ENCODE measurements at regions not wholly inside any gene's neighbourhood (a gene's known extent, or its start where the extent isn't known, plus 50 kb on each side); places are given as distances from the start of the nearest gene placed in this dataset.

DNA sequence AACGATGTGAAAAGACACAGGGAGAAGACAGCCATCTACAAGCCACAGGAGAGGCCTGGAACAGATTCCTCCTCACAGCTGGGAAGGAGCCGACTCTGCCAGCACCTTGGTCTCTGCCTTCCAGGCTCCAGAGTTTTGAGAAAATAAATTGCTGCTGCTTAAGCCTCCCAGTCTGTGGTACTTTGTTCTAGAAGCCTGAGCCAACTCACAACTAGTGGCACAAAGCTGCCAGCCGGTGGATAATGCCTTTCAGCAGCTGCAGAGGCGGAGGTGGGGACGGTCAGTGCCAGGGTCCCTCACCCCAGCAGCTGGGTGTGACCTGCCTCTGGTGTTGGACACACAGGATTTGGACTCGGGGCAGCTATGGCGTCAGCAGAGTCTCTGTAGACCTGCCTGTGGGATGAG is 255.4 kb upstream of the PITRM1 start:
- TF ChIP-seq ZC3H10 (CRISPR knock-in tag; IDR thresholded peaks at IDR 0.05), result no peak
- no peak for TF ChIP-seq PPARA (CRISPR knock-in tag; IDR thresholded peaks at IDR 0.05; ENCODE audit: borderline replicate concordance)
- no peak for TF ChIP-seq BACH2 (CRISPR knock-in tag; IDR thresholded peaks at IDR 0.05; ENCODE audit: borderline replicate concordance)
- no peak for TF ChIP-seq ISL1 (CRISPR knock-in tag; IDR thresholded peaks at IDR 0.05)
- TF ChIP-seq, protein P1, sequence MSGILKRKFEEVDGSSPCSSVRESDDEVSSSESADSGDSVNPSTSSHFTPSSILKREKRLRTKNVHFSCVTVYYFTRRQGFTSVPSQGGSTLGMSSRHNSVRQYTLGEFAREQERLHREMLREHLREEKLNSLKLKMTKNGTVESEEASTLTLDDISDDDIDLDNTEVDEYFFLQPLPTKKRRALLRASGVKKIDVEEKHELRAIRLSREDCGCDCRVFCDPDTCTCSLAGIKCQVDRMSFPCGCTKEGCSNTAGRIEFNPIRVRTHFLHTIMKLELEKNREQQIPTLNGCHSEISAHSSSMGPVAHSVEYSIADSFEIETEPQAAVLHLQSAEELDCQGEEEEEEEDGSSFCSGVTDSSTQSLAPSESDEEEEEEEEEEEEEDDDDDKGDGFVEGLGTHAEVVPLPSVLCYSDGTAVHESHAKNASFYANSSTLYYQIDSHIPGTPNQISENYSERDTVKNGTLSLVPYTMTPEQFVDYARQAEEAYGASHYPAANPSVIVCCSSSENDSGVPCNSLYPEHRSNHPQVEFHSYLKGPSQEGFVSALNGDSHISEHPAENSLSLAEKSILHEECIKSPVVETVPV (CRISPR knock-in tag; IDR thresholded peaks at IDR 0.05), result no peak
- no peak for TF ChIP-seq ZNF565 (CRISPR knock-in tag; conservative IDR thresholded peaks at IDR 0.05; ENCODE audit: low read depth)
- TF ChIP-seq ZFP3 (CRISPR knock-in tag; IDR thresholded peaks at IDR 0.05), result no peak
- no peak for TF ChIP-seq ARNTL (CRISPR knock-in tag; IDR thresholded peaks at IDR 0.05; ENCODE audit: borderline replicate concordance, low read depth)
- TF ChIP-seq SNAI2 (CRISPR knock-in tag; IDR thresholded peaks at IDR 0.05), result no peak
- no peak for TF ChIP-seq RARB (CRISPR knock-in tag; IDR thresholded peaks at IDR 0.05)
- no peak for TF ChIP-seq TOX (CRISPR knock-in tag; IDR thresholded peaks at IDR 0.05; ENCODE audit: borderline replicate concordance)
- TF ChIP-seq CSDC2 (CRISPR knock-in tag; IDR thresholded peaks at IDR 0.05), result no peak
